BLaER1 treated with 17β-estradiol and CSF1 and Interleukin-3, amounts not matched to agents 10 nM and 100 nM (cell line): ENCODE measurements at regions not wholly inside any gene's neighbourhood (a gene's known extent, or its start where the extent isn't known, plus 50 kb on each side); places are given as distances from the start of the nearest gene placed in this dataset.

Experiments
- H3K27ac ChIP-seq, 11 experiments: shearing (Covaris generic); formaldehyde crosslinking; 2 replicates each; pipeline ENCODE4 v1.8.1; 2022
- H3K27me3 ChIP-seq, 11 experiments: shearing (Covaris generic); formaldehyde crosslinking; 2 replicates each; pipeline ENCODE4 v1.8.1; 2022
- H3K36me3 ChIP-seq, 11 experiments: shearing (Covaris generic); formaldehyde crosslinking; 2 replicates each; pipeline ENCODE4 v1.8.1; 2022
- H3K4me1 ChIP-seq, 10 experiments: shearing (Covaris generic); formaldehyde crosslinking; 2 replicates each; pipeline ENCODE4 v1.8.1; 2022
- H3K4me2 ChIP-seq, 11 experiments: shearing (Covaris generic); formaldehyde crosslinking; 2 replicates each; pipeline ENCODE4 v1.8.1; 2022
- H3K4me3 ChIP-seq, 10 experiments: shearing (Covaris generic); formaldehyde crosslinking; 2 replicates each; pipeline ENCODE4 v1.8.1; 2022
- H3K9ac ChIP-seq, 11 experiments: shearing (Covaris generic); formaldehyde crosslinking; 2 replicates each; pipeline ENCODE4 v1.8.1; 2022
- H3K9me3 ChIP-seq, 11 experiments: shearing (Covaris generic); formaldehyde crosslinking; replicated peaks in 1 of 11; 2 replicates each; pipeline ENCODE4 v1.8.1; 2022
- H4K20me1 ChIP-seq, 11 experiments: shearing (Covaris generic); formaldehyde crosslinking; 2 replicates each; pipeline ENCODE4 v1.8.1; 2022
- Cebpa-rat ChIP-seq, 11 experiments: shearing (Covaris generic); IDR thresholded peaks; 2 replicates each; pipeline ENCODE4 v1.8.1; 2022

DNA sequence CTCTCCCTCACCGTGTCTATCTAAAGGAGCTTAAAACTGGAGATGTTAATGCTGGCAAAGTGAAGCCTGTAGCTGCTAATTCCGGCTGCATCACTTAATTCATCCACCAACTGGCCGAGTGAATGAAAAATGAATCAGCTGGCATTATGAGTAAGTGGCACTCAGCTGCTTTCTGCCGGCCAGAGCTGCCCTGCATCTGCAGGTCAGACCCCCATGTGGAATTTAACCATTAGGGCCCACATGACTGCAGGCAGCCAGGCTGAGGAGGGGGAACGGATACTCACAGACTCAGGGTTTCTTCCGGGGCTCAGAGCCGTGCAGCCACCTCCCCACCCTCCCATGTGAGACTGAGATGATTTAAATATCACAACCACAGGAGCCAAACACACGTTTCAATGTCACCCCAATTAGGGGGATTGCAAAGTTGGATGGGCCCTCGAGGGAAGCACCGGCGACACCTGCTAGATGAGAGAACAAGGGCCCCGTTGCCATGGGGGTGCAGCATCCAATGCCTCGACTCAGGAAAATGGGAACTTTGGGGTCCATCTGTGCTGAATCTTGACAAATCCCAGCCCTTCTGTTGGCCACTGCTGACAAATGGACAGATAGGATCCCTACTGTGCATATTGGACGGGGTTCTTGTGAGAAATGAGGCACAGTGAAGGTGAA is 115.6 kb upstream of the ALDH1B1 start:
- no peak overlapping the region for H3K9ac ChIP-seq
- no peaks in the 10 kb centered on the region for H3K36me3 ChIP-seq
- no peaks in the 10 kb centered on the region for H3K27me3 ChIP-seq
- H4K20me1 ChIP-seq: no peaks in the 10 kb centered on the region
- no peak overlapping the region for H3K27ac ChIP-seq
- H3K4me2 ChIP-seq: peak overlapping the region in 3 of 11 experiments; percentile 20 to 41 (median 27); a peak in 3 of 22 replicates
- no peak overlapping the region for H3K4me3 ChIP-seq
- H3K9me3 ChIP-seq: no peaks in the 10 kb centered on the region
- TF ChIP-seq Cebpa-rat (IDR thresholded peaks at IDR 0.05): no peak
- H3K4me1 ChIP-seq: peaks cover 0 to 32% (median 5%) of the 10 kb centered on the region in 10 experiments; a peak in 8 of 20 replicates

DNA sequence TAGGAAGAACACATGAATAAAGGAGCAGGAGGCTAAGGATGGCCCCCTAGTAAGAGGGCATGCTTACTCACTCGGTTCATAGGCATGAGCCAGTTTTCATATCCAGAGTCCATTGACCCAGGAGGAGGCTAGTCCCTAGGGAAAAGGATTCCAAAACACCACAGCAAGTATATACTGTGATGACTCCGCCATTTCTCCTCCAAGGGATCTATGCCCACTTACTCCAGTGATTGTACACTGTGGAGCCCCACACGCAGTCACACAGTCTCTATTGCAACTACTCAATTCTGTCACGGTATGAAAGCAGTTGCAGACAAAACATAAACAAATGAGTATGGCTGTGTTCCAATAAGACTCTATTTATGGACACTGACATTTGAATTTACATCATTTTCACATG is 117.7 kb upstream of the ALDH1B1 start:
- no peak overlapping the region for H3K4me2 ChIP-seq
- no peaks in the 10 kb centered on the region for H3K27me3 ChIP-seq
- H3K9me3 ChIP-seq: no peaks in the 10 kb centered on the region
- no peak overlapping the region for H3K9ac ChIP-seq
- no peak overlapping the region for H3K4me3 ChIP-seq
- peaks cover 0 to 27% (median 5%) of the 10 kb centered on the region in 10 experiments; a peak in 8 of 20 replicates for H3K4me1 ChIP-seq
- H3K27ac ChIP-seq: no peak overlapping the region
- no peaks in the 10 kb centered on the region for H4K20me1 ChIP-seq
- H3K36me3 ChIP-seq: no peaks in the 10 kb centered on the region
- TF ChIP-seq Cebpa-rat (IDR thresholded peaks at IDR 0.05): no peak

DNA sequence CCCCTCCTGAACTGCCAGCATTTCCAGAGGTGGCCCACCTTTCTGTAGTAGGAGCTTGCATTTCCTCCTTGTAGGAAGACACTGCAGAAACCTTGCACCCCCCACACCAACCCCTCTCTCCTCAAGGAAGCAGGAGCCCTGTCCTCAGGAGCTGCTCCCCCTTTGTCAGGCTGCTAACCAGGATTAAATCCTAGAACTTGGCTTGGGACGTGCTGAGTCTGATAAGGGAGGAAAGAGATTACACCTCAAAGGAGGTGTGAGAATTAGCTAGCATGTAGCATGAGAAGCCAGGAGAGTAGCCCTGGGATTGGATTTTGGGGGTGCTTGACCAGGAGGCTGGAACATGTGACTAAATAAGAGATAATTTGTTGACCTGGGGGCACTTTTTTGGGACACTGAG is 119.8 kb upstream of the ALDH1B1 start:
- H3K9ac ChIP-seq: no peak overlapping the region
- no peak overlapping the region for H3K4me2 ChIP-seq
- H4K20me1 ChIP-seq: no peaks in the 10 kb centered on the region
- no peaks in the 10 kb centered on the region for H3K9me3 ChIP-seq
- no peaks in the 10 kb centered on the region for H3K36me3 ChIP-seq
- H3K4me3 ChIP-seq: no peak overlapping the region
- no peak for TF ChIP-seq Cebpa-rat (IDR thresholded peaks at IDR 0.05)
- peaks cover 0 to 7% (median under 1%) of the 10 kb centered on the region in 10 experiments; a peak in 7 of 20 replicates for H3K4me1 ChIP-seq
- no peak overlapping the region for H3K27ac ChIP-seq
- no peaks in the 10 kb centered on the region for H3K27me3 ChIP-seq

GRCh38 chr9:38271666-38272241 is 120.7 kb upstream of the ALDH1B1 start:
- TF ChIP-seq Cebpa-rat (IDR thresholded peaks at IDR 0.05): no peak
- H3K9ac ChIP-seq: no peak overlapping the region

DNA sequence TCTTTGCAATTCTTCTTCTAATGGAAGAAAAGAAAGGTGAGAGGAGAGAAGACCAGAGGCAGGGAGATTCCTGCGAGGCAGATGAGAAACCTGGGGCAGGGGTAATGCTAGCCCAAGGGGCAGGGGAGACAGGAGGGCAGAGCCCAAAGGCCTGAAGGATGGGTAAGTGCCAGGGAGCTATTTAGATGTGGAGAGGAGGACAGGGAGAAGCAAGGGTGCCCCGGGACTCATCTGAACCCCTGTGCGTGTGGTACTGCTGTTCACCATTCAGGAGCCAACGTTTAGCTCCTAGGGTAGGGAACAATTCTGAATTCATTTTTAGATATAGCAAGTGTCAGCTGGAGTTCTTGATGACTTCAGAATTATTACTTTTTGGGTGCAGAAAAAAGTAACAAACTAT is 122.7 kb upstream of the ALDH1B1 start:
- TF ChIP-seq Cebpa-rat (IDR thresholded peaks at IDR 0.05): no peak
- peaks cover 16 to 21% (median 19%) of the 10 kb centered on the region in 11 experiments for H3K9me3 ChIP-seq
- no peaks in the 10 kb centered on the region for H3K27me3 ChIP-seq
- no peaks in the 10 kb centered on the region for H4K20me1 ChIP-seq
- no peaks in the 10 kb centered on the region for H3K4me1 ChIP-seq
- no peak overlapping the region for H3K27ac ChIP-seq
- no peak overlapping the region for H3K9ac ChIP-seq
- no peak overlapping the region for H3K4me3 ChIP-seq
- H3K4me2 ChIP-seq: no peak overlapping the region
- no peaks in the 10 kb centered on the region for H3K36me3 ChIP-seq

More at GRCh38 chr9:38271666-38272241, 120.7 kb upstream of the ALDH1B1 start:
- Histone ChIP-seq H3K4me3 (no peak overlapping the region), H3K4me2 (no peak overlapping the region), H4K20me1 (no peaks in the 10 kb centered on the region), H3K27ac (no peak overlapping the region), H3K36me3 (no peaks in the 10 kb centered on the region), H3K27me3 (no peaks in the 10 kb centered on the region), H3K4me1 (no peaks in the 10 kb centered on the region), H3K9me3 (peaks cover 0 to 2% (median under 1%) of the 10 kb centered on the region in 11 experiments; a peak in 10 of 22 replicates)

- Histone ChIP-seq H3K4me1 (no peaks in the 10 kb centered on the region), H3K27ac (no peak overlapping the region), H3K9ac (no peak overlapping the region), H3K9me3 (peaks cover 16 to 36% (median 27%) of the 10 kb centered on the region in 11 experiments), H3K4me3 (no peak overlapping the region), H3K27me3 (no peaks in the 10 kb centered on the region), H3K36me3 (no peaks in the 10 kb centered on the region), H4K20me1 (no peaks in the 10 kb centered on the region), H3K4me2 (no peak overlapping the region)
- TF ChIP-seq Cebpa-rat (IDR thresholded peaks at IDR 0.05): no peak
Measured at GRCh38 chr9:38263532-38263931, 129.0 kb upstream of the ALDH1B1 start.

DNA sequence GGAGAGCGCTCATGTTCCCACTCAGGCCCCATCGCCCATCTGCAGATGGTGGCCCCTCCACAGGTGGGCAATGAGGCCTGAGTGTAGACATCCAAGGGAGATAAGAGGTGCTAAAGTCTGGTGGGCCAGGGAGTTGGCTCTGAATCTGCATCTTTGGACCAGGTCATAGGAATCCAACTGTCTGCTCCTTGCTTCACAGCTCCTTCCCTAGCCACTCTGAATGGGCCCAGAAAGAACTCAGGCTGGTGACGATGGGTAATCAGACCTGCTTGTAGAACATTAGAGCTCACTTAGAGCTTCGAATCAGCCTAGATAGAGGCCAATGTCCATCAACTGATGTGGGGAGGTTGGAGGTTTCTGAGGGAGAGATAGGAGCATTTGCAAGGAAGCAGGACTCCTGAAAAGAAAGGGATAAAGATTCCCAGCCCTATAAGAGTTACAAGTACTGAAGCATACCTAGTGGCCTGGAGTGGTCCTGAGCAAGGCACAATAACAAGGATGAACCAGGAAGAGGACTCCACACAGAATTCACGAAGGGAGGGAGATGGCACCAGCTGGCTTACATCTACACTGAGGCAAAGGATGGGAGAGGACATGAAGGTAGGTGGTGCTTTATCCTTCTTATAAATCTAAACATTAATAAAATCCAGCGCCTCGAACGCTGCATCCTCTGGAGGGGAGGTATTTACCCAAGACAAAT is 132.8 kb upstream of the ALDH1B1 start:
- Histone ChIP-seq H3K9me3 (peaks cover 0 to 14% (median 8%) of the 10 kb centered on the region in 11 experiments; a peak in 9 of 22 replicates), H4K20me1 (no peaks in the 10 kb centered on the region), H3K27ac (no peak overlapping the region), H3K4me1 (no peaks in the 10 kb centered on the region), H3K27me3 (no peaks in the 10 kb centered on the region), H3K36me3 (no peaks in the 10 kb centered on the region), H3K4me2 (no peak overlapping the region), H3K4me3 (no peak overlapping the region), H3K9ac (no peak overlapping the region)
- TF ChIP-seq Cebpa-rat (IDR thresholded peaks at IDR 0.05): no peak

GRCh38 chr9:38259056-38259455 is 133.4 kb upstream of the ALDH1B1 start:
- TF ChIP-seq Cebpa-rat (IDR thresholded peaks at IDR 0.05): no peak
- H3K4me3 ChIP-seq: no peak overlapping the region
- no peaks in the 10 kb centered on the region for H3K27me3 ChIP-seq
- no peaks in the 10 kb centered on the region for H3K36me3 ChIP-seq
- H3K27ac ChIP-seq: no peak overlapping the region
- H3K9ac ChIP-seq: no peak overlapping the region
- H3K4me1 ChIP-seq: no peaks in the 10 kb centered on the region
- H4K20me1 ChIP-seq: no peaks in the 10 kb centered on the region
- H3K9me3 ChIP-seq: peaks cover 0 to 7% (median 3%) of the 10 kb centered on the region in 11 experiments; a peak in 8 of 22 replicates
- no peak overlapping the region for H3K4me2 ChIP-seq

- no peak overlapping the region for H3K4me2 ChIP-seq
- H3K9ac ChIP-seq: no peak overlapping the region
- no peaks in the 10 kb centered on the region for H3K27me3 ChIP-seq
- H3K9me3 ChIP-seq: no peaks in the 10 kb centered on the region
- H3K4me3 ChIP-seq: no peak overlapping the region
- no peaks in the 10 kb centered on the region for H3K4me1 ChIP-seq
- no peaks in the 10 kb centered on the region for H4K20me1 ChIP-seq
- no peak for TF ChIP-seq Cebpa-rat (IDR thresholded peaks at IDR 0.05)
- H3K27ac ChIP-seq: no peak overlapping the region
- H3K36me3 ChIP-seq: no peaks in the 10 kb centered on the region
Measured at GRCh38 chr9:38257626-38258215, 134.8 kb upstream of the ALDH1B1 start.
